HG02623 (cell line): ENCODE measurements at regions not wholly inside any gene's neighbourhood (a gene's known extent, or its start where the extent isn't known, plus 50 kb on each side); places are given as distances from the start of the nearest gene placed in this dataset.
"Not testable (repeated sequence)": the region's sequence is repeated elsewhere in the genome, so short reads cannot be mapped to it uniquely, and the experiment has no call there.

Experiments
- ATAC-seq: cut with Tn5 transposase; IDR thresholded peaks from one replicate; pipeline ENCODE4 v1.9.1; 2021; ENCODE audit warnings: moderate library complexity; ENCODE audit not compliant: unreplicated experiment

DNA sequence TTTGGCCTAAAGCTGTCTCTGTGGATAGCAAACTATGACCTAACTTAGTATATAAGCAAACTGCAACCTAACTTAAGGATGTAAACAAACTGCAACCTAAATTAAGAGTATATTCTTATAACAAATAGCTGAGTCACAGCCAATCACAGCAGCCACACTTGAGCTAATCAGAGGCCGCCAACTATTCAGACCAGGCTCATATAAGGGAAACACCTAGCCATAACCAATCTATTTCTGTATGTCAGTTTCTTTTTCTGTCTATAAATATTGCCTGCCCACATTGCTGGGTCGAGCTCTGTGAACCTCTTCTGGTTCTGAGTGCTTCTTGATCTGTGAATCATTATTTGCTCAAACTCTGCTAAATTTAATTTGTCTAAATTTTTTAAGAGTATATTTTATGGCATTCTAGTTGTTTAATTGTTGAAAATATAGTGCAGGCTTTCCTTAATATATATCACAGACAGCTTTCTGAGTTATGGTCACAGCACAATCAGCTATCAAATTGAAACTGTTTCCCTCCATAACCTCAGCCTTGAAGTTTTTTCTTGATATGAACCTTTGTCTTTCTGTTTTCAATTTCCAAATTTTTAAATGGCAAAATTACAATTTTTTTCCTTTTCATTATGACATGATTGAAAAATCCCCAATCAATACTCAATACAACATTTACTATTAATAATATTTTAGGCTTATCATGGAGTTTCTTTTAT is 327.1 kb upstream of the NUDT12 start:
- peak; percentile 74 for ATAC-seq

- ATAC-seq = no peak
Measured at GRCh38 chr5:103886826-103887225, 324.2 kb upstream of the NUDT12 start.

GRCh38 chr5:103883143-103883542 is 320.6 kb upstream of the NUDT12 start:
- no peak for ATAC-seq

DNA sequence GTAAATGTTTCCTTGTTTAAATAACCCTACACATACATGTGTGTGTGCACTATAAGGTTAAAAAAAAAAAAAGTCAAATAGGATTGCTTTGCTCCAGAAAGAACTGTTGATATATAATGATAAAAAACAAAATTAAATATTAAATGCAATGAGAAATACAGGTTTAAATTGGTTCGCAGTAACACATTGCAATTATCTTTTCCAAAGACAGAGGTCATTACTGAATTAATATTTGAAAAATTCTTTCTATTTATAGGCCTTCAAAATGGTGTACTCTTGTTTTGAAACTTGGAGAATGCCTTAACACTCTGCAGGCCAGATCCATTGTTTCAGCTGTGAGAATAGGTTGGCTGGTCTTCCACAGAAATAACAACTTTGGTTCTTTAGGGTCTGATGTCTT is 319.0 kb upstream of the NUDT12 start:
- ATAC-seq = no peak

GRCh38 chr5:103867857-103868598 is 305.4 kb upstream of the NUDT12 start:
- no peak for ATAC-seq

- no peak for ATAC-seq
Measured at GRCh38 chr5:103866169-103866568, 303.6 kb upstream of the NUDT12 start.

DNA sequence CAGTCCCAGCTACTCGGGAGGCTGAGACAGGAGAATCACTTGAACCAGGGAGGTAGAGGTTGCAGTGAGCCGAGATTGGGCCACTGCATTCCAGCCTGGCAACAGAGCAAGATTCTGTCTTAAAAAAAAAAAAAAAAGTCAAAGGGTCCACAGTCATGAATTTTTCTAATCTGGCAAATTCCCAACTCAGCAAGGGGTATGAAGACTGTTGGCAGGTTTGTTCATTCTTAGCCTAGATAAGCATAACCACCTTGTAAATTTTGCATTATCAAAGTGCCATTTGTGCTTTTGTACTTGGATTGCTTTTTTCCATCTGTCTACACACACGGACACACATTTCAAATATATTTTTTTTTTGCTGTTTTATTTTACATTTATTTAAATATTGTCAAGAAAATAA is 299.8 kb upstream of the NUDT12 start:
- ATAC-seq = no peak

GRCh38 chr5:103860327-103860726 is 297.7 kb upstream of the NUDT12 start:
- ATAC-seq = no peak

DNA sequence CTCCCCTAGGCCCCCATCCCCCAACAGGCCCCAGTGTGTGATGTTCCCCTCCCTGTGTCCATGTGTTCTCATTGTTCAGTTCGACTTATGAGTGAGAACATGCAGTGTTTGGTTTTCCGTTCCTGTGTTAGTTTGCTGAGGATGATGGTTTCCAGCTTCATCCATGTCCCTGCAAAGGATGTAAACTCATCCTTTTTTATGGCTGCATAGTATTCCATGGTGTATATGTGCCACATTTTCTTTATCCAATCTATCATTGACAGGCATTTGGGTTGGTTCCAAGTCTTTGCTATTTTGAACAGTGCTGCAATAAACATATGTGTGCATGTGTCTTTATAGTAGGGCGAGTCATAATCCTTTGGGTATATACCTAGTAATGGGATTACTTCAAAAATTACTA is 295.8 kb upstream of the NUDT12 start:
- ATAC-seq = not testable (repeated sequence)

DNA sequence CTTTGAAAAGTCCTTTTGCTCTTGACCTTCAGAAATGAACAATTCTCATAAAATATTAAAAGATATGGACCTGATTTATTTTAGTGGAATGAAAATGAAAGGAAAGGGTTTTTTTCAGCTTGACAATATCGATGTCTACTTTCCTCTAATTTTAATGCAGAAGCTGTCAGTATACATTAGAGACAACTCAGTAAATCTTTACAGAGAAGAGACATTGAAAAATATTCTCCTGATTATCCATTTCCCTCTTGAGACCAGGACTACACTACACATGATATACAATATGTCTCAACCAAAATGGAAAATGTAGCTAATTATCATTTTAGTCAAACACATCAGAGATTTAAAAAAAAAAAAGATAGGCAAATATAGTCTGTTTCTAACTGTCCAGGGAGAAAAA is 288.5 kb upstream of the NUDT12 start:
- no peak for ATAC-seq

DNA sequence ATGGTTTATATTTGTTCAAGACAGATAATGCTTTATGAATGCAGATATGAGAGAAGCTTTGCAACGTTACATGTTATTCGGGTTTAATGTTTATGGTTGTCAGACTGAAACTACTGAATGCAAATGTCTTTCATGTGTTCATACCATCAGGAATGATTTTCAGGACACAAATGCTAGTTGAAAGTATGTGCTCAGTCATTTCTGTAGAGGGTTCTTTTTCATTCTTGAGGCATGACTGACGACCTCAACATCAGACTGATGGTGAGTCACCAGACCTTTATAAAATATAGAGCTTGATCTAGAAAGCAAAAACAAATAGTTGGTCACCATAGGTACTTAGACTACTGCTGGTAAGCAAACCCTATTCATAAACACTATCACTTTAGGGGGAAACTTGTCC is 287.3 kb upstream of the NUDT12 start:
- ATAC-seq = no peak

- no peak for ATAC-seq
Measured at GRCh38 chr5:103847060-103847459, 284.5 kb upstream of the NUDT12 start.

DNA sequence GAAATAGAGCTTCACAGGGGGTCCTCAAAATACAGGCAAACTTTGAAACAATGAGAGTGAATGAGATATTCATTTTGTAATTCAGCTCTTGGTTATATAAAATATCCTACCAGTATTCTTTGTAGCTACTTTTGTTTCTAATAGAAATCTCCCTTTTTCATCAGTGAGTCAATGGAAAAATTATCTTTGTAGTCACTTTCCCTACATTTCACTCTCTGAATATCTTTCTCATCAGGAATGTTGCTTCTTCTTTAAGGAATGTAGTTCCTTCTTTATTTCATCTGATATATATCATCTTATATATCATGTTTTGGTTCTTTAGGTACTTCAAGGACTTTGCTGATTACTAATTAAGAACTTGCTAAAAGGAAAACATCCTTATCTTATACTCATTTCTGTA is 280.3 kb upstream of the NUDT12 start:
- no peak for ATAC-seq

GRCh38 chr5:103840600-103840999 is 278.0 kb upstream of the NUDT12 start:
- no peak for ATAC-seq

DNA sequence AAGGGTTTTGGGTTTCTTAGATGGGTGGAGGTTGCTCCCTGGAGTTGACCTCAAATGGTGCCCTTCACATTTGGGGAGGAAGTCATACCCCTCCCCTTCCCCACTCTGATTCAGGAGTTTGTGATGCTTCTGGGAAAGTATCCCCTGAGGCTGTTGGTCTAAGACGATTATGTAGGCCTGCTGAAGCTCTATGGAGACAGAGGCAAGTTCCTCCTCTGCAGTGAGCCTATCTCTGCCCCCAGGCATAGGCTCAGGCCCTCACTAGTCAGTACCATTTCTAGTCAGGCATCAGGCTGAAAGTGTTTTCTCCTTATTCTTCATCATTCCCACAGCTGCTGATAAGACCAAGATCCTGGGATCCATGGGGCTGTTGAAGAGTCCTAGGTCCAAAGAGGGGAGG is 271.6 kb upstream of the NUDT12 start:
- ATAC-seq = no peak

- ATAC-seq = no peak
Measured at GRCh38 chr5:103829585-103829984, 267.0 kb upstream of the NUDT12 start.

DNA sequence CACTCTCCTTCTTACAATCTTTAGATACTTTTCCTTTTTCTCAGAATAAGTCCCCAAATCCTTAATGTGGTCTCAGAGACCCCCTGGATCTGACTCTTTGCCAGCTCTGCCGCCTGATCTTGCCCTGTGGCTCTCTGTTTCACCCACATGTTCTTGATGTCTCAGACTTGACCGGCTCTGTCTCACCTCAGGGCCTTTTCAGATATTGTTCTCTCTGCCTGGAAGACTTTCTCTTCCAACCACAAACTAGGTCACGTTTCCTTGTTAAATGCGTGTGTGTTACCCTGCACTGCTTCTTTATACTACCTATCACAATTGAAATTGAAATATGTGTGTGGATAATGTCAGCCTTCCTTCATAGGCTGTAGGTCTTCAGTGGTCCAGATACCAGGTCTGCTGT is 265.4 kb upstream of the NUDT12 start:
- ATAC-seq = no peak

GRCh38 chr5:103821361-103821760 is 258.8 kb upstream of the NUDT12 start:
- no peak for ATAC-seq

- peak; percentile 87 for ATAC-seq
Measured at GRCh38 chr5:103808464-103809106, 246.0 kb upstream of the NUDT12 start.

DNA sequence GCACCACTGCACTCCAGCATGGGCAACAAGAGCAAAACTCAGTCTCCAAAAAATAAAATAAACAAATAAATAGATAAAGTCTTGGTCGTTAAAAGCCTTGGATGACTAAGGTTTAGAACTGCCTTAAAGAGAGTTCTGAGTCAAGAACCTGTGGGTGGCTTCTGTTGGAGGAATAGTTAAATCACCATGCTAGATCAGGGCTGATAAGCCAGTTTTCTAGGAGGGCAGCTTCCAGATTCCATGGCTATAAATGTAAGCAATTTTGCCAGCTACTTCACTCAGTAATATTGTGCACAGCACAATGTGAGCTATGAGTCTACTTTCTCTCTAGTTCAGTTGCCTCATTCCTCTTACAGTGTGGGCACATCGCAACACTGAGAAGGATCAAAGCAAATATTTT is 242.1 kb upstream of the NUDT12 start:
- ATAC-seq = no peak

- no peak for ATAC-seq
Measured at GRCh38 chr5:103801681-103802080, 239.1 kb upstream of the NUDT12 start.
